ENCODE measurements at regions not wholly inside any gene's neighbourhood (a gene's known extent, or its start where the extent isn't known, plus 50 kb on each side); places are given as distances from the start of the nearest gene placed in this dataset.
"Not testable (repeated sequence)": the region's sequence is repeated elsewhere in the genome, so short reads cannot be mapped to it uniquely, and the experiment has no call there.

- no peak for TF ChIP-seq CTCF (IDR thresholded peaks at IDR 0.05; ENCODE audit: unreplicated experiment in 3 of 3)
- peaks cover 13% of the 10 kb centered on the region for H3K4me1 Mint-ChIP-seq
- no peaks in the 10 kb centered on the region for H3K27me3 Mint-ChIP-seq (ENCODE audit: low read depth)
- H3K9me3 Mint-ChIP-seq, result no peaks in the 10 kb centered on the region
- no peaks in the 10 kb centered on the region for H3K36me3 Mint-ChIP-seq (ENCODE audit: low read depth)
- no peak overlapping the region for H3K27ac Mint-ChIP-seq
- H3K4me3 Mint-ChIP-seq, result no peak overlapping the region
These were observed 499.3 kb downstream of the IRS1 start for GRCh38 chr2:226300196-226300886.

GRCh38 chr2:226299771-226300170 is 499.8 kb downstream of the IRS1 start:
- Mint-ChIP-seq H3K27ac (no peak overlapping the region), H3K4me1 (peaks cover 13% of the 10 kb centered on the region), H3K27me3 (ENCODE audit: low read depth) (no peaks in the 10 kb centered on the region), H3K9me3 (no peaks in the 10 kb centered on the region), H3K36me3 (ENCODE audit: low read depth) (no peaks in the 10 kb centered on the region), H3K4me3 (no peak overlapping the region)
- TF ChIP-seq CTCF (IDR thresholded peaks at IDR 0.05; ENCODE audit: unreplicated experiment in 3 of 3), result no peak

- H3K27me3 Mint-ChIP-seq (ENCODE audit: low read depth), result no peaks in the 10 kb centered on the region
- no peaks in the 10 kb centered on the region for H3K4me1 Mint-ChIP-seq
- no peaks in the 10 kb centered on the region for H3K36me3 Mint-ChIP-seq (ENCODE audit: low read depth)
- no peak overlapping the region for H3K27ac Mint-ChIP-seq
- H3K9me3 Mint-ChIP-seq, result peaks cover 24% of the 10 kb centered on the region
- TF ChIP-seq CTCF (IDR thresholded peaks at IDR 0.05; ENCODE audit: unreplicated experiment in 3 of 3), result no peak
- no peak overlapping the region for H3K4me3 Mint-ChIP-seq
These were observed 503.9 kb downstream of the IRS1 start for GRCh38 chr2:226295681-226296080.

- Mint-ChIP-seq H3K27ac (no peak overlapping the region), H3K4me1 (no peaks in the 10 kb centered on the region), H3K9me3 (peaks cover 28% of the 10 kb centered on the region), H3K27me3 (ENCODE audit: low read depth) (no peaks in the 10 kb centered on the region), H3K4me3 (no peak overlapping the region), H3K36me3 (ENCODE audit: low read depth) (no peaks in the 10 kb centered on the region)
- no peak for TF ChIP-seq CTCF (IDR thresholded peaks at IDR 0.05; ENCODE audit: unreplicated experiment in 3 of 3)
These were observed 504.5 kb downstream of the IRS1 start for GRCh38 chr2:226295123-226295522.

- H3K27ac Mint-ChIP-seq; H3K36me3 Mint-ChIP-seq (ENCODE audit: low read depth); H3K27me3 Mint-ChIP-seq (ENCODE audit: low read depth); H3K4me1 Mint-ChIP-seq; H3K4me3 Mint-ChIP-seq: not testable (repeated sequence)
- H3K9me3 Mint-ChIP-seq, result peaks cover 34% of the 10 kb centered on the region
These were observed 508.3 kb downstream of the IRS1 start for GRCh38 chr2:226291281-226291680.

GRCh38 chr2:226286916-226287315 is 512.7 kb downstream of the IRS1 start:
- TF ChIP-seq CTCF (IDR thresholded peaks at IDR 0.05; ENCODE audit: unreplicated experiment in 3 of 3), result no peak
- Mint-ChIP-seq H3K4me1 (no peaks in the 10 kb centered on the region), H3K27ac (no peak overlapping the region), H3K36me3 (ENCODE audit: low read depth) (no peaks in the 10 kb centered on the region), H3K9me3 (peaks cover 22% of the 10 kb centered on the region), H3K4me3 (no peak overlapping the region), H3K27me3 (ENCODE audit: low read depth) (no peaks in the 10 kb centered on the region)

All from nephron (organoid).